PFSK-1 (cell line): ENCODE measurements at regions not wholly inside any gene's neighbourhood (a gene's known extent, or its start where the extent isn't known, plus 50 kb on each side); places are given as distances from the start of the nearest gene placed in this dataset.

Experiments
- POLR2AphosphoS5 ChIP-seq: IDR thresholded peaks from 2 replicates; pipeline ENCODE4 v1.6.1; 2012; ENCODE audit warnings: low read depth, mild to moderate bottlenecking, control low read depth, low read length, moderate library complexity
- SIN3A ChIP-seq: IDR thresholded peaks from 2 replicates; pipeline ENCODE4 v1.6.1; 2012; ENCODE audit warnings: mild to moderate bottlenecking, low read length, moderate library complexity, borderline replicate concordance; ENCODE audit not compliant: insufficient read depth
- TAF1 ChIP-seq: IDR thresholded peaks from 2 replicates; pipeline ENCODE4 v1.6.1; 2012; ENCODE audit warnings: low read length, control low read depth, borderline replicate concordance; ENCODE audit not compliant: insufficient read depth
- TF ChIP-seq, protein P1 (sequence below), 2 experiments: IDR thresholded peaks; 2 replicates each; pipeline versions ENCODE4 v1.6.1 to v1.8.0; 2011 to 2012; ENCODE audit warnings: low read depth in 2 of 2, low read length in 2 of 2, control low read depth in 1 of 2, inconsistent platforms in 1 of 2, mild to moderate bottlenecking in 1 of 2, moderate library complexity in 1 of 2; ENCODE audit not compliant: insufficient read depth in 1 of 2

- TF ChIP-seq, protein P1, sequence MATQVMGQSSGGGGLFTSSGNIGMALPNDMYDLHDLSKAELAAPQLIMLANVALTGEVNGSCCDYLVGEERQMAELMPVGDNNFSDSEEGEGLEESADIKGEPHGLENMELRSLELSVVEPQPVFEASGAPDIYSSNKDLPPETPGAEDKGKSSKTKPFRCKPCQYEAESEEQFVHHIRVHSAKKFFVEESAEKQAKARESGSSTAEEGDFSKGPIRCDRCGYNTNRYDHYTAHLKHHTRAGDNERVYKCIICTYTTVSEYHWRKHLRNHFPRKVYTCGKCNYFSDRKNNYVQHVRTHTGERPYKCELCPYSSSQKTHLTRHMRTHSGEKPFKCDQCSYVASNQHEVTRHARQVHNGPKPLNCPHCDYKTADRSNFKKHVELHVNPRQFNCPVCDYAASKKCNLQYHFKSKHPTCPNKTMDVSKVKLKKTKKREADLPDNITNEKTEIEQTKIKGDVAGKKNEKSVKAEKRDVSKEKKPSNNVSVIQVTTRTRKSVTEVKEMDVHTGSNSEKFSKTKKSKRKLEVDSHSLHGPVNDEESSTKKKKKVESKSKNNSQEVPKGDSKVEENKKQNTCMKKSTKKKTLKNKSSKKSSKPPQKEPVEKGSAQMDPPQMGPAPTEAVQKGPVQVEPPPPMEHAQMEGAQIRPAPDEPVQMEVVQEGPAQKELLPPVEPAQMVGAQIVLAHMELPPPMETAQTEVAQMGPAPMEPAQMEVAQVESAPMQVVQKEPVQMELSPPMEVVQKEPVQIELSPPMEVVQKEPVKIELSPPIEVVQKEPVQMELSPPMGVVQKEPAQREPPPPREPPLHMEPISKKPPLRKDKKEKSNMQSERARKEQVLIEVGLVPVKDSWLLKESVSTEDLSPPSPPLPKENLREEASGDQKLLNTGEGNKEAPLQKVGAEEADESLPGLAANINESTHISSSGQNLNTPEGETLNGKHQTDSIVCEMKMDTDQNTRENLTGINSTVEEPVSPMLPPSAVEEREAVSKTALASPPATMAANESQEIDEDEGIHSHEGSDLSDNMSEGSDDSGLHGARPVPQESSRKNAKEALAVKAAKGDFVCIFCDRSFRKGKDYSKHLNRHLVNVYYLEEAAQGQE (IDR thresholded peaks at IDR 0.05; ENCODE audit: insufficient read depth in 1 of 2, low read depth in 2 of 2, low read length in 2 of 2), result no peak
- no peak for TF ChIP-seq TAF1
- no peak for TF ChIP-seq POLR2AphosphoS5
- no peak for TF ChIP-seq SIN3A
Observed at GRCh38 chr2:234128606-234129005, 78.1 kb downstream of the SPP2 start.
